ENCODE measurements at regions not wholly inside any gene's neighbourhood (a gene's known extent, or its start where the extent isn't known, plus 50 kb on each side); places are given as distances from the start of the nearest gene placed in this dataset.

DNA sequence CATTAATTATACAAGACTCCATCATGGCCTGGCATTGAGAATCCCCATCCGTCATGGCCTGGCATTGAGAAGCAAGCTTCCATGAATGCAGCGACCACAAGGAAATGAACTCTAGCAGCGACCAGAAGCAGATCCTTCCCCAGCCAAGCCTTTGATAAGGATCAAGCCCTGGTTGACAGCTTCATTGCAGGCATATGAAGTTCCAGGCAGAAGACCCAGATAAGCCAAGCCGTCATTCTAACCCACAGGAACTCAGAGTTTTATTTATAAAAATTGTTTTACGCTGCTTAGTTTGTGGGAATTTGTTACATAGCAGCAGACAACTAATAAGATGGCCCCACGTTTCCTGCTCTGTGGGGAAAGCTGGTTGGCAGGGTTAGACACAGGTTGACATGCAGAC is 642.3 kb downstream of the GATA3 start:
- 79 to 84% methylated on average over 5 to 6 of the region's 6 CpGs for WGBS, 2 donors
- no peak for DNase-seq
- Histone ChIP-seq H3K4me1 (no peaks in the 10 kb centered on the region), H3K4me3 (no peak overlapping the region), H3K36me3 (no peaks in the 10 kb centered on the region), H3K27me3 (no peaks in the 10 kb centered on the region), H3K27ac (no peak overlapping the region), H3K9me3 (no peaks in the 10 kb centered on the region)
- intact Hi-C loops (cut with DNase I): no loop called here
- no peak for TF ChIP-seq POLR2A (IDR thresholded peaks at IDR 0.05)
- TF ChIP-seq, protein P1, sequence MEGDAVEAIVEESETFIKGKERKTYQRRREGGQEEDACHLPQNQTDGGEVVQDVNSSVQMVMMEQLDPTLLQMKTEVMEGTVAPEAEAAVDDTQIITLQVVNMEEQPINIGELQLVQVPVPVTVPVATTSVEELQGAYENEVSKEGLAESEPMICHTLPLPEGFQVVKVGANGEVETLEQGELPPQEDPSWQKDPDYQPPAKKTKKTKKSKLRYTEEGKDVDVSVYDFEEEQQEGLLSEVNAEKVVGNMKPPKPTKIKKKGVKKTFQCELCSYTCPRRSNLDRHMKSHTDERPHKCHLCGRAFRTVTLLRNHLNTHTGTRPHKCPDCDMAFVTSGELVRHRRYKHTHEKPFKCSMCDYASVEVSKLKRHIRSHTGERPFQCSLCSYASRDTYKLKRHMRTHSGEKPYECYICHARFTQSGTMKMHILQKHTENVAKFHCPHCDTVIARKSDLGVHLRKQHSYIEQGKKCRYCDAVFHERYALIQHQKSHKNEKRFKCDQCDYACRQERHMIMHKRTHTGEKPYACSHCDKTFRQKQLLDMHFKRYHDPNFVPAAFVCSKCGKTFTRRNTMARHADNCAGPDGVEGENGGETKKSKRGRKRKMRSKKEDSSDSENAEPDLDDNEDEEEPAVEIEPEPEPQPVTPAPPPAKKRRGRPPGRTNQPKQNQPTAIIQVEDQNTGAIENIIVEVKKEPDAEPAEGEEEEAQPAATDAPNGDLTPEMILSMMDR (IDR thresholded peaks at IDR 0.05): no peak

DNA sequence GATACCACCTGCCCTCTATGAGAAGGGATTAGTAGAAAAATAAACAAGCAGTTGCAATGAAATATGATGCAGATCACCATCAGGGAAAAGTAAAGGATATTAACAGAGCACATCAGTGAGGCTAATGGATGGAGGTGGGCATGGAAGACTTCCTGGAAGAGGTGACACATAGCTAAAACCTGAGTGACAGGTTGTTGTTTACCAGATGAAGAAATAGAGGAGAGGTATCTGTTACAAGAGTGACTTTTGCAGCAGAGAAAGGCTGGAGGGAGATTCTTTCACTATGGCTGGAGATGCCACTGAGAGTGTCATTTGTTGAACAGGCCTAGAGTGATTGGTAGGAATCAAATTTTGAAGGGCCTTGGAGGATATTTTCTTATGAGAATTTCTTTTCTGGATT is 646.2 kb downstream of the GATA3 start:
- Histone ChIP-seq H3K27me3 (no peaks in the 10 kb centered on the region), H3K9me3 (no peaks in the 10 kb centered on the region), H3K27ac (no peak overlapping the region), H3K4me1 (peaks cover 0 to 12% (median 0%) of the 10 kb centered on the region in 3 donors), H3K36me3 (no peaks in the 10 kb centered on the region), H3K4me3 (no peak overlapping the region)
- DNase-seq: no peak
- TF ChIP-seq, protein P1 (IDR thresholded peaks at IDR 0.05): no peak
- no peak for TF ChIP-seq POLR2A (IDR thresholded peaks at IDR 0.05)
- intact Hi-C loops (cut with DNase I): no loop called here

DNA sequence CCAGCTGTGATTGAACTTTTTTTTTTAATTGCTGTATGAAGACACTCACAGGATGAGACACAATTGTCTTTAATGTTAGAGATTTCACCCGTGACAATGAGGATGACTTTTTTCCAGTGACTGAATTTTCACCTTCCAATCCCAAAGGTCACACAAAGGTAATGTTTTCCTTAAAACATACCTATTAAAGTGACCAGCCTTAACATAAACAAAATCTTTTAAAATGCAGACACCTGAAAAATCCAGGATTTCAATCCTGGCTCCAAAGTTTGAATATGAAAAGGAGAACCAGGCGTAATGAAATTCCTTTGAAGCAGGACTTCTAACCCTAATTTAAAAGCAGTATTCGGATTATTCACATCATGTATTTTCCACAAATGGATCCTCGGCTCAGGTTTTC is 647.7 kb downstream of the GATA3 start:
- DNase-seq: no peak
- 67 to 80% methylated on average over 4 of the region's 4 CpGs for WGBS, 2 donors

DNA sequence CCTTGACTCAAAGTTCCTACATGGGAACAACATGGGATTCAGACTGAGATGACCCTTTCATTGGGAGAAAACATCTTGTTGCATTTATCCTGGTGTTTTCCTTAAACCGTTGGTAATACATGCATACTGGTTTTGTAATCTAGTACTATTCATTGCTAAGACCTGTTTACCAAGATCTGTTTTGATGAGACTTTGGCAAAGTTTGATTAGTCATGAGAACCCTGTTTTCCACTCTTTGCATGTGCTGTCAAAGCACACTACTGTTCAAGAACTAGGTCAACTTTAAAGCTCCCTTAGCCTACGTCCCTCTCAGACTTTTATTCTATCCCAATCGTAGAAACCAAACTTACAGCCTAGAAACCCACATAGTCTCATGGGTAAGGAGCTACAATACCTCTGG is 650.9 kb downstream of the GATA3 start:
- Histone ChIP-seq H3K27ac (no peak overlapping the region), H3K9me3 (no peaks in the 10 kb centered on the region), H3K4me1 (peaks cover 0 to 20% (median 0%) of the 10 kb centered on the region in 3 donors), H3K27me3 (peaks cover 0 to 3% (median 0%) of the 10 kb centered on the region in 4 donors), H3K4me3 (no peak overlapping the region), H3K36me3 (no peaks in the 10 kb centered on the region)
- TF ChIP-seq, protein P1 (IDR thresholded peaks at IDR 0.05): no peak
- no peak for TF ChIP-seq POLR2A (IDR thresholded peaks at IDR 0.05)
- intact Hi-C loops (cut with DNase I): no loop called here
- no peak for DNase-seq
- WGBS, 2 donors: 69 to 70% methylated on average over 3 of the region's 3 CpGs

More for the DNA sequence above, 647.7 kb downstream of the GATA3 start:
- no peaks in the 10 kb centered on the region for H3K36me3 ChIP-seq
- no peak overlapping the region for H3K4me3 ChIP-seq
- H3K4me1 ChIP-seq: peaks cover 0 to 20% (median 0%) of the 10 kb centered on the region in 3 donors
- no peak overlapping the region for H3K27ac ChIP-seq
- no peaks in the 10 kb centered on the region for H3K9me3 ChIP-seq
- TF ChIP-seq, protein P1 (IDR thresholded peaks at IDR 0.05): no peak
- TF ChIP-seq POLR2A (IDR thresholded peaks at IDR 0.05): no peak
- H3K27me3 ChIP-seq: no peaks in the 10 kb centered on the region
- intact Hi-C loops (cut with DNase I): no loop called here

DNA sequence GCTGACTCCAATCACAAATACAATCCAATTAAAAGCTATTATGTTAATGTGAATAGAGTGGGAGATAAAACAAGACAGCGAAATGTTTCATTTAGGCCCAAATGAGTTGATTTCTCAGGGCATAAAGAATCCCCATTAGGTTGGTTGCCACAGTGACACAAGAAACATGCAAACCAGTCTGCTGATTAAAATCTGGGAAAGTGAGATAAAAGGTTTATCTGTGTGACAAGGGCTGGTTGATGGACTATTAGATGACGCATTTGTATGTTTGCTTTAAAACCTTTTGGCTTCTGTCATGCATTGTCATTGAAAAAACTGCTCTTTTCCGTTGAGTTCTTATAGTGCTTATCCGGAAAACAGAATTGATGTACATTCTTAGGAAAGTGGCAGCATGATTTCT is 658.2 kb downstream of the GATA3 start:
- H3K27ac ChIP-seq: no peak overlapping the region
- no peak for TF ChIP-seq POLR2A (IDR thresholded peaks at IDR 0.05)
- TF ChIP-seq, protein P1 (IDR thresholded peaks at IDR 0.05): no peak
- no peak overlapping the region for H3K4me3 ChIP-seq
- peaks cover 0 to 3% (median 0%) of the 10 kb centered on the region in 4 donors for H3K27me3 ChIP-seq
- DNase-seq: no peak
- no peaks in the 10 kb centered on the region for H3K36me3 ChIP-seq
- no peaks in the 10 kb centered on the region for H3K4me1 ChIP-seq
- intact Hi-C loops (cut with DNase I): no loop called here
- WGBS, 2 donors: 65 to 81% methylated on average over 4 of the region's 4 CpGs
- no peaks in the 10 kb centered on the region for H3K9me3 ChIP-seq

Measured in esophagus squamous epithelium (tissue), 5 donors.